Gastrocnemius medialis (tissue), 4 donors: ENCODE measurements at regions not wholly inside any gene's neighbourhood (a gene's known extent, or its start where the extent isn't known, plus 50 kb on each side); places are given as distances from the start of the nearest gene placed in this dataset.

ENCODE experiments used
- CTCF ChIP-seq, 5 experiments: fragments of 450-650 bp in 3 of 5; fragments of 200-600 bp in 2 of 5; sonication (generic) in 2 of 5; IDR thresholded peaks in 4 of 5; conservative IDR thresholded peaks in 1 of 5; 1 replicate in 4 of 5; 2 replicates in 1 of 5; pipeline ENCODE4 v1.5.1; 2016 to 2019; ENCODE audit warnings: antibody characterized with exemption in 5 of 5, mild to moderate bottlenecking in 3 of 5, moderate library complexity in 3 of 5
- POLR2A ChIP-seq, 2 donors: fragments of 450-650 bp; IDR thresholded peaks; one replicate each; pipeline ENCODE4 v1.6.1; 2017; ENCODE audit warnings: antibody characterized with exemption in 2 of 2, mild to moderate bottlenecking in 2 of 2, moderate library complexity in 2 of 2

GRCh38 chr2:18129348-18129747 is 250.9 kb downstream of the KCNS3 start:
- TF ChIP-seq CTCF (IDR thresholded peaks at IDR 0.05 in 4 of 5, conservative IDR thresholded peaks at IDR 0.05 in 1 of 5) (no peak), POLR2A (IDR thresholded peaks at IDR 0.05) (no peak)
